ENCODE measurements at regions not wholly inside any gene's neighbourhood (a gene's known extent, or its start where the extent isn't known, plus 50 kb on each side); places are given as distances from the start of the nearest gene placed in this dataset.
"Not testable (repeated sequence)": the region's sequence is repeated elsewhere in the genome, so short reads cannot be mapped to it uniquely, and the experiment has no call there.

DNA sequence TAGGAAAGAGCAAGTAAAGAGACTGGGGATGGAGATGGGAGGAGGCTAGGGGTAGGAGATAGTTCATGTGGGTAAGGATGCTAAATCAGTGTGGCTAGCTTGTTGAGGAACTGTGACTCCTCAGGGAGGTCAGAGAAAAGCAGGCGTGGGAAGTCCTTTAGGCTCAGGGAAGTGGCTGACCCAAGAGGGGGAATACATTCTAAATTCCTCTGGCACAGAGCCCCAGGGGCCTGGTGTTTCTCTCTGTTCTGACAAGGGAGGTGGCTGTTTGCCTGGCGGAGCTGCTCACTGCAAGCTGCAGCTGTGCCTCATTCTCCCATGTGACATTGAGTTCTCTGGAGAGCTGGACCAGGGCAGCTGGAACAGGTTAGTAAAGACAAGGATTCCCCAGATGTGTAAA lies 152.2 kb upstream of the SLC38A2 start:
- in situ Hi-C loops (cut with HindIII; ENCODE audit: low sequenced_read_pairs), result no loop called here

DNA sequence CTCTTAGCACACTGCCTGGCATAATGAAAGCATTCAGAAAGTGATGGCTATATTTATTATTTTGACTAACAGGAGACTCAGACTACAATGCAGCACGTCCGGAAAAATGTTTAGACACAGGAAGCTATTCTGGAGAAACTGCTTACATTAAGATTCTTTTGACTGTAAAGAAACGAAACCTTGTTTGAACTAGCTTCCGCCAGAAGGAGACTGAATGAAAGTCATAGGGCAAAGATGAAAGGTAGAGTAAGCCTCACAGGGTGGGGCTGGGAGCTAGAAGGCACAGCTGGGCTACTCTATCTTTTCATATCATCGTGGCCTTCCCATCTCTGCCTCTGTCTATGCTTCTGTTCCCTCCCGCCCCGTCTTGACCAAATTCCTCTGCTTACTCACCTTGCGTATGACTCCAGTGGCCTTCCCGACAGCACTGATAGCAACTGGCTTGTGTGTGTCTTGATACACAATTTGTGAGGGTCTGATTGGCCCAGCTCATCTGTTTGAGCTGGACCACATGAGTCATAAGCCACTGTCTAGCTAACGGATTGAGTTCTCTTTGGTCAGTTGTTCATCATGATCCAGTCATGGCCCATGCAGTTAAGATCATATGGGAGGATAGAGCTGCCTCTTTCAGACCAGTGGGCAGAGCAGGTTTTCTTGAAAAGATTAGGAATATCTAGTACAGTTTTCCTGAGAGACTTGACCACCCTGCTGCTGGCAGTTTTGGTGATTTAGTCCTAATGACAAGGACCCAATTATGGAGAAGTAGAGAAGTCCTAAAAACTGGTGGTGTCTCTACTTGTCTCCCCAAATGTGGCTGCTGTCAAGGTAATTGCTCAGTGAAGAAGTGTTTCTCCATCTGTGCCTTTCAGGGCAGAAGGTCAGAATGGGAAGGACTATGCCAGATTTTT lies 151.5 kb upstream of the SLC38A2 start:
- in situ Hi-C loops (cut with HindIII; ENCODE audit: low sequenced_read_pairs), result no loop called here

DNA sequence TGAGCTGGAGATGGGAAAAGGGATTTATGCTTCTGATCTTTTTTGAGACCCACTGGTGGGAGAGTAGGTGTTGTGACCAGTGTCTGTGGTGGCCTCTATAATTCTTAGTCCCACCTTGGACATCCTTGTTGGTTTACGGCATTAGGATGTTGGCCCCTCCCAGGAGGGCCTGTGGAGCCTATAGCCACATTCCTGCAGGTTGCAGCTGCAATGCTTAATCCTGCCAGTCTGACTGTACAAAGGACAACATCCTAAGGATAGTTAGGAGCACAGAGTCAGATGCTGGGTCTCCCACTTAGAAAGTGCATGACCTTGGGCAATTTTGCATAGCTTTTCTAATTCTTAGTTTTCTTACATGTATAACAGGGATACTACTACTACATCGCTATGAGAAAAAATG lies 150.9 kb upstream of the SLC38A2 start:
- in situ Hi-C loops (cut with HindIII; ENCODE audit: low sequenced_read_pairs), result no loop called here

DNA sequence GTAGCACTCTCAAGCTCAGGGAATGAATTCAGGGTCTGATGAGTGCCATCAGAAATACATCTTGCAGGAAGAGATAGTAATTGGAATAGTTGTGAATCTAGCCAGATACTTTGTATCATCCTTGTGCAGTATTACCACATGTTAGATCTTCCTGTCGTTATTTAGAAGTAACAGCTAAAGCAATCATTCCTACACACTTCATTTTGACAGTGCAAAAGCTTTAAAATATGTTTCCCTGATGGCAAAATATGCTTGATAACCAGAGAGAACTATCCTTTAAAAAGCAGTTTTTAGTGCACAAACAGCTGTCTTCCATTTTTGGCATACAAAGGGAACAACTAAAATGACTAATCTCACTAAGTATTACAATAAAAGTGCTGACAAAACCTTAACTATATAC lies 149.5 kb upstream of the SLC38A2 start:
- in situ Hi-C loops (cut with HindIII; ENCODE audit: low sequenced_read_pairs), result no loop called here

DNA sequence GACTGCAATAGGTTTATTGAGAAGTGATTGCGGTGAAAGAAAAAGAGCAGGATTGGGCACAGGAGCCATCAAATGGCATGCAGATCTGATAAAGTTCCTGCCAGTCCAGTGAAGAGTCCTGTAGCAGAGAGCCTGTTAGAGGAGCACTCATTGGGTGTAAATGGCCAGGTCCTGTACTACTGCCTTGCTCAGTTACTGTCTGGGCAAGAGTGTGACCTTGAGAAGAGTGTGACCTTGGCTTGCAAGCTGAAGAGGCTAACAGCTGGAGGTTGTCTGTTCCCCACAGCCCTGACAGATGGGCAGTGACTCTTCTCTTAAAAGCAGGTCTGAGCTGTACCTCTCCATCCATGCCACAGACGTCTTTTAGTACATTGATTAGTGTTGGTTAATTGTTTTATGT lies 148.6 kb upstream of the SLC38A2 start:
- in situ Hi-C loops (cut with HindIII; ENCODE audit: low sequenced_read_pairs), result no loop called here

DNA sequence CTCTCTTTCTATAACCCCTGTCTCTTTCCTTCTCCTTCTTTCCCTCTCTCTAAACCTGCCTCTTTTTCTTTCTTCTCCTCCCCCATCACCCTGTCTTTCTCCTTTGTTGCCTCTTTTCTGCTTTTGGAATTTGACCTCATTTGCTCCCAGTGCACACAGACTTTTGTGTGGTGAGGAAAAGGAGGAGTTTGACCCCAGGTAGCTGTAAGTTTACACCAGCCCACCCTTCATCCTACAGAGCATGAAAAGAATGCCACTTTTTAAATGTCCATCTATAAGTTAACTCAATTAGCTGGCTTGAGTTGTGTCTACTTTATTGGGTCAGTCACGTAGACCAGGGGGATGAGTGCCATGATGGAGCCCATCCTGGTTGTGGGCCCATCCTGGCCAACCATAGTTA lies 146.8 kb upstream of the SLC38A2 start:
- in situ Hi-C loops (cut with HindIII; ENCODE audit: low sequenced_read_pairs), result no loop called here

DNA sequence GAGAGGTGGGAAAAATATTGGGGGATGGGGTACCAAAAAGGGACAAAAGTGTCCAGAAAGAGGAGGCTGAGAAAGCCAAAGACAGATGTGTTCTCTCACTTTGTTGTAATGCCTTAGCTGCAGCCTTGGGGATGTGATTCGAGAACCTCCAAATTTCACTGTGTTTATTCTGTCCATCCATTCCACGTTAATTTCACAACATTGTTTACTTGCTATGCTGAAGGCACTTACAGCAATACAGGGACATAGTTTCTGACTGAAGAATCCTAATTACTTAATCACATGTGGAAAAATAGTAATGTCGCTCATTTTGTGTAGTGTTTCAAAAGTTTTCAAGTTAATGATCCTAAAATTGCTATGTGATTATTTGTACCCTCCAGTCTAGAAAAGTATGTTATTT lies 146.2 kb upstream of the SLC38A2 start:
- in situ Hi-C loops (cut with HindIII; ENCODE audit: low sequenced_read_pairs), result no loop called here

DNA sequence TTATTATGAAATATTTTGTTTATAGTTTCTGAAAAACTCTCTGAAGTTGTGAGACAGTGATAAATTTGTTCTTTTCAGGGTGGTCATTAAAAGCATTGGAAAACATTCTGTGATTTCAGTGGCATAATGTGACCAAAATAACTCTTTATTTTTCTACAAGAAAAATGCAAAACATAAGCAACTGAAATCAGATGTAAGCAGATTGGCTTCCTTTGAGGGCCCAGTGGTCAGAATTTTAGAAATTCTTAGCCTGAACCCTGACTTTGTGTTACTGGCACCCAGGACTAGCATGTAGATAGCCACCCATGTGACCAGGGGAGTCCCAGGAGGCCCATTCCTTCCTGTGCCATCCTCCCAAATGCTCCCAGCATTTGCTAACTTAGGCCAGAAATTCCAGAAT lies 145.6 kb upstream of the SLC38A2 start:
- in situ Hi-C loops (cut with HindIII; ENCODE audit: low sequenced_read_pairs), result no loop called here

DNA sequence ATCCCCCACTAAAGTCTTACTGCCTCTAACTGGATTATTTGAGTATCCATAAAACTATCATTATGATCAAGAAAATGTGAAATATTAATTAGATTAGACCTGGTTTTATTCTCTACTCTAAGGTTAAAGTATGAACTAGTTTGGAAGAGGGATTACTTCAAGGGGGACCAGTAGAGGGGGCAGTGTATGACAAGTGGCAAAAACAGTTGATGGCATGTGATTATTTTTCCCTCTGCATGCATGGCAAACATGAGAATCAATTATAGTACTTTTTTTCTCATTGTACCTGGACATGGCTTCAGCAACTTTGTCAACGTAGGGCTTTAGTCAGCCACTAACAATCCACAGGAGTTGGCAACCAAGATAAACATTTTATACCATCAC lies 145.0 kb upstream of the SLC38A2 start:
- in situ Hi-C loops (cut with HindIII; ENCODE audit: low sequenced_read_pairs), result no loop called here

DNA sequence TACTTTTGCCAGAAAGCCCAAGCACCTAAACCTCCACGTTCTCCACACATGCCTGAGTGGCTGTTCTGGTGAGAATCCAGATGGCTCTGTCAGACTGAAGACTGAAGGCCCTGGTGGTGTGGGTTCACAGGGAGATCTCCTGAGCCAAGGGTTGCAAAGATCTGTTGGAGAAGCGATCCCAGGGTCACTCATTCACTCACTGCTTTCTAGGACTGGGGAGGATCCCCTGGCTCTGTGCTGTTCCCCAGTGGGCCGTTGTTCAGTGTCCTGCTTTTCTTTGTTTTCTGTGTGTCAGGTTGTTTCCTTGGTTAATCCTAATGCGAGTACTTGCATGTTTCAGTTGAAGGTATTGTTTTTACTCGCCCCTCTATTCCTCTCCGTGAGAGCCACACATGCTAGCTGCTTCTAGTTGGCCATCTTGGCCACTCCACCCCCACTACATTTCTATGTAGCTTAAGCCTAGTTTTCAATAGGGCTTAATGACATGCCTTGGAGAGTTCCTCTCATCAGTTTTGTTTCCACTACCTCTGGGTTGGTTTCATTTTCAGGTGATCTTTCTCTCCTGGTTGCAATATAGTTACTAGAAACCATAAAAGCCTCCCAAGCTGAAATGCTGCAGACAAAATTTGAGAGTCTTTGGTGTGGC lies 144.5 kb upstream of the SLC38A2 start:
- in situ Hi-C loops (cut with HindIII; ENCODE audit: low sequenced_read_pairs), result no loop called here

DNA sequence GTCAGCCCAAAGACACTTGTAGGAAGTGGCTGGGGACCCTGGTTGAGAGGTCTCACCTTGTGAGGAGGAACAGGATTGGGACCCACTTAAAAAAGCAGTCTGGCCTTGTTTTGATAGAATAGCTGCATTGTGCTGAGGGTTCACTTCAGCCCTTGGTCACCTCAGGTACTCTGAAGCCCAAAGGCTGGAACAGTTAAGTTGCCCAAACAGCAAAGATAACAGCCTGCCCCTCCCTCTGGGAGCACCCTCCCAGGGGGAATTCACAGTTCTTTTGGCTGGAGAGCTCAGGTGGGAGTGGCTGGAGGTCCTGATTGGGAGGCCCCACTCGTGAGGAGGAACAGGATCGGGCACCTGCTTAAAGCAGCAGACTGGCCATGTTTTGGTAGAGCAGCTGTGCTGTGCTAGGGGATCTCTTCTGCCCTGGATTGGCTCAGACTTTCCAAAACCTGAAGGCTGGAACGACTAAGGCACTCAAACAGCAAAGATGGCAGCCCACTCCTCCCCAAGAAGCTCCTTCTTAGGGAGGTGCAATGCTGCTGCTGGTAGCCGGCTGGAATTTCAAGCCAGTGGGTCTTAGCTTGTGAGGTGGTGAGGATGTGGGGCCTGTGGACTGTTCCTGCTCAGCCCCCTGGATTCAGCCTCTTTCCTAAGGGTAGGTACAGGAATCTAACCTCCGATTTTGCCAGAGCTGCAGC lies 143.8 kb upstream of the SLC38A2 start:
- in situ Hi-C loops (cut with HindIII; ENCODE audit: low sequenced_read_pairs), result no loop called here

DNA sequence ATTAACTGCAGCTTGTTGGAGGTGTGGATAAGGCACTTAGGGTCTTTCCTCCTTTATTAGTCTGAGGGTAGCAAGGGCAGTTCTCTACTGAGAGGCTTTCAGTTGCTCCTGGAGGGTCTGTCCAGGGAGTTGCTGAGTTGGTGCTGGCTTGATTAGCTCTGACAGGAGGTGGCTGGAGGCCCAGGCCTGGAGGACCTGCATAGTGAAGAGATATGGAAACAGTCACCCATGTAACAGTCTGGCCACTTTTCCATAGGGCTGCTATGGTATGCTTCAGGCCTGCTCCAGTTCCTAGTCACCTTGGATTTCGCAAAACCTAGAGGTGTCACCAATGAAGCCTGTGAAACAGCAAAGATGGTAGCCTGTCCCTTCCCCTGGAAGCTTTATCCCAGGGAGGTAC lies 143.3 kb upstream of the SLC38A2 start:
- in situ Hi-C loops (cut with HindIII; ENCODE audit: low sequenced_read_pairs), result no loop called here

DNA sequence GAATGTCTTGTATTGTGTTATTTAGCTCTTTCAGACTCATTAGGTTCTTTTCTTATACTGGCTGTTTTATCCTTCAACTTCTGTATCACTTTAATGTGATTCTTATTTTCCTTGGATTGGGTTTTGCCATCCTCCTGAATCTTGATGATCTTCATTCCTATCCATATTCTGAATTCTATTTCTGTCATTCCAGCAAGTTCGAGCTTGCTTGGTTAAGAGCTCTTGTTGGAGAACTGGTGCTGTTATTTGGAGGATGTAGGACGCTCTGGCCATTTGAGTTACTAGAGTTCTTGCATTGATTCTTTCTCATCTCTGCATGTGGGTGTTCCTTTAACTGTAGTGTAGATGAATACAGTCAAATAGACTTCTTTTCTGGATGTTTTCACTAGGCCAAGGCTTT lies 142.3 kb upstream of the SLC38A2 start:
- in situ Hi-C loops (cut with HindIII; ENCODE audit: low sequenced_read_pairs), result no loop called here

DNA sequence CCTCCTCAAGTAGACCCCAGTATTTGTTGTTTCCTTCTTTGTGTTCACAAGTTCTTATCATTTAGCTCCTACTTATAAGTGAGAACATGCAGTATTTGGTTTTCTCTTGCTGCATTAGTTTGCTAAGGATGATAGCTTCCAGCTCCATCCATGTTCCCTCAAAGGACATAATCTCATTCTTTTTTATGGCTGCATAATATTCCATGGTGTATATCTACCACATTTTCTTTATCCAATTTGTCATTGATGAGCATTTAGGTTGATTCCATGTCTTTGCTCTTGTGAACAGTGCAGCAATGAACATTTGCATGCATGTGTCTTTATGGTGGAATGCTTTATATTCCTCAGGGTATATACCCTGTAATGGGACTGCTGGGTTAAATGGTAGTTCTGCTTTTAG lies 137.7 kb upstream of the SLC38A2 start:
- in situ Hi-C loops (cut with HindIII; ENCODE audit: low sequenced_read_pairs), result not testable (repeated sequence)

DNA sequence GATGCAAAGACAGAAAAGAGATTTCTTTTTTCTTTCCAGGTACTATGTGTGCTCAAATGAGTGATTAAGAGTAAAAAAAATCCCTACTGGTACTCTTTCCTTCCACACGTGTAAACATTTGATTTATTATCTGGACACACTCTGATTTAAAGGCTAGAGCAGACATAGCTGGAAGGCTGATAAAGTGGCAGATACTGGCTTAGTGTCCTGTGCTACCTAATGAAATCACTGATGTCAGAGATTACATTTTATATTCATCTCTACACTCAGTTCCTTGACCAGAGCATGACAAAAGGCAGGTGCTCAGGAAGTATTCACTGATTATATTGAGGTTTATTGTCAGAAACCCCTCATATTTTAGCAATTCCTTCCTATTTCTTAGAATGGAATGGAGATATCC lies 136.6 kb upstream of the SLC38A2 start:
- in situ Hi-C loops (cut with HindIII; ENCODE audit: low sequenced_read_pairs), result no loop called here

DNA sequence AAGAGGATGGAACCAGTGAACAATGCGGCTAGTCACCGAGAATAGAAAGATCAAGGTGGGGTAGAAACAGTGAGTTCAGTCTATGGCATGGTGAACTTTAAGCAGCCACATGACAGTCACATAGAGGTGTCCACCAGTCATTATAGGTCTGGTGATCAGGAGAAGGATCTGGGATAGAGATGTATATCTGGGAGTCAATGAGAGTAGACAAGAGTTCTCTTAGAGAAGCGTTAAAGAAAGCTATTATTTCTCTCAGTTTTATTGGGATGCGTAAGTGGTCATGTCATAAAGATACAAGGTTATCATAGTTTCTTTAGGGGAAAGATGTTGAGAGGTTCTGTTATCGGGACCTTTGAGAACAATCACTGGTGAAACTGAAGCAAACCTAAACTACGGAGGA lies 136.1 kb upstream of the SLC38A2 start:
- in situ Hi-C loops (cut with HindIII; ENCODE audit: low sequenced_read_pairs), result no loop called here

DNA sequence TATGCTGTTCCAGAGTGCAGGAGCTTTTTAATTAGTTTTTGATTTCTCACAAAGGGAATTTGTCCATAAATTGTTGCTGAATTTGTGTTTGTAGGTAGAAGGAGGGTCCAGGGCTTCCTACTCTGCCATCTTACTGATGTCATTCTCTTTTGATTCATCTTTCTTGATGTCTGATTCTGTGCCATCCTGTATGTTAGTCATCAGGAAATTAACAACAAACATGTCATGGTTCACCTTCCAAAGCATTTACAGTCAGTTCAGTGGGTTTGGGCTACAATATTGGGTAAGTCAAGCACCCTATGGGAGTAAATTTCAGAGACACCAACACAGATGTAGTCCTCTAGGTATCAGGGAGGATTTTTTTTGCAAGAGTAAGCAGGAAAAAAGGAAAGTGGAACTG lies 135.2 kb upstream of the SLC38A2 start:
- in situ Hi-C loops (cut with HindIII; ENCODE audit: low sequenced_read_pairs), result no loop called here

DNA sequence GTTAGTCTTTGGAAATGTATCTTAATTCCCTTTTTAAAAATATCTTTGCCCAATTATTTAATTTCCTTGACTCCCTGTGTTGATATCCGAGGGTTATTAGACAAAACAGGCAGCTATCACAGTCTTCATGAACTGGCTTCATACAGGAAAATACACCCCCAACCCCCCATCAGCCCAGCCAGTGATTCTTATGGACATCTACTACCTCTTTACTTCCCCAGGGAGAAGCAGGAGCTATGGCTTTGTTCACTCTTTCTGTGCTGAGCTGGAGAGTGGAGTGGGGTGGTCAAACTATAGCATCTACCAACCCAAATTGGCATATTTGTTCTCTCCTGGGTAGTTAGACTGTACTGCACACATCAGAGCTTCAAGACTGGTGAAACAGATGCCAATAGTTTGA lies 134.4 kb upstream of the SLC38A2 start:
- in situ Hi-C loops (cut with HindIII; ENCODE audit: low sequenced_read_pairs), result no loop called here

DNA sequence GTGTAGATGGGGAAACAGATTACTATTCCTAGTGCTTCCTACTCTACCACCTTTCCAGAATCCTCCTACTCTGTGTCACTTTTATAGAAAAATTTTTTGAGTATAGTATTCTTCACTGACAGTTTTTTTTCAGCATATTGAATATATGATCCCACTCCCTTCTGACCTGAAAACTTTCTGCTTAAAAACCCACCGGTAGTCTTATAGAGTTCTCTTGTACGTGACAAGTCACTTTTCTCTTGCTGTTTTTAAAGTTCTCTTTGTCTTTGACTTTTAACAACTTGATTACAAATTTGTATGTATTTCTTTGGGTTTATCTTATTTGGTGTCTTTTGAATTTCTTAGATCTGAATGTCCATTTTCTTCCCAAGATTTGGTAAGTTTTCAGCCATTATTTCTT lies 133.6 kb upstream of the SLC38A2 start:
- in situ Hi-C loops (cut with HindIII; ENCODE audit: low sequenced_read_pairs), result no loop called here

DNA sequence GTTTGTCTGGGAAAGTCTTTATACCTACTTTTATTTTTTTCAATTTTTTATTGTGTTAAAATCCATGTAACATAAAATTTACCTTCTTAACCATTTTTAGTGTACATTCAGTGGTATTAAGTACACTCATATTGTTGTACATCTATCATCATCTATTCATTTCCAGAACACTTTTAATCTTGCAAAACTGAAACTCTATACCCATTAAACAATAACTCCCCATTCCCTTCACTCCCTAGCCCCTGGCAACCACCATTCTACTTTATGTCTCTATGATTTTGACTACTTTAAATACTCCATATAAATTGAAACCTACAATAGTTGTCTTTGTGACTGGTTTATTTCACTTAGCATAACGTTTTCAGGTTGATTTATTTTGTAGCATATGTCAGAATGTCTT lies 131.9 kb upstream of the SLC38A2 start:
- in situ Hi-C loops (cut with HindIII; ENCODE audit: low sequenced_read_pairs), result no loop called here

DNA sequence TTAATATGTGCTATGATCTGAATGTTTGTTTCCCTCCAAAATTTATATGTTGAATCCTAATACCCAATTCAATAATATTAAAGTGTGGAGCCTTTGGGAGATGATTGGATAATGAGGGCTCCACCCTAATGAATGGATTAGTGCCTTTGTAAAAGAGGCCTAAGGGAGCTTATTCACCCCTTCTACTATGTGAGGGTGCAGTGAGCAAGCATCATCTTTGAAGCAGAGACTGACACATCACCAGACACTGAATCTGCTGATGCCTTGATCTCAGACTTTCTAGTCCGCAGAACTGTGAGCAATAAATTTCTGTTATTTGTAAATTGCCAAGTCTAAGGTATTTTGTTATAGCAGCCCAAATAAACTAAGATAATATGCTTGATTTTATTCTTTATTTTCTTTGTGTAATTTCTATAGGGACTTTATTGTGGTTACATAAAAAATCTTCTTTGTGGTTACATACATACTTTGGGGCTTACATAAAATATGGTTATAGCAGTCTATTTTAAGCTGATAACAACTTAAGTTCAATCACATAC lies 131.1 kb upstream of the SLC38A2 start:
- in situ Hi-C loops (cut with HindIII; ENCODE audit: low sequenced_read_pairs), result no loop called here

DNA sequence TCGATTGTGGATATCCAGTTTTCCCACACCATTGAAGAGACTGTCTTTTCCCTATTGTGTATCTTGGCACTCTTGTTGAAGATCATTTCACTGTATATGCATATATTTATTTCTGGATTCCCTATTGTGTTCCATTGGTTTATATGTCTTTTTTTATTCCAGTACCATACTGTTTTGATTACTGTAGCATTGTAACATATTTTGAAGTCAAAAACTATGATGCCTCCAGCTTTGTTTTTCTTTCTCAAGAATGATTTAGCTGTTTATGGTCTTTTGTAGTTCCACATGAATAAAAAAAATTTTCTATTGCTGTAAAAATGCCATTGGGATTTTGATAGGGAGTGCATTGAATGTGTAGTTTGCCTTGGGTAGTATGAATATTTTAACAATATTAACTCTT lies 128.1 kb upstream of the SLC38A2 start:
- in situ Hi-C loops (cut with HindIII; ENCODE audit: low sequenced_read_pairs), result no loop called here
